HEK293T (cell line): ENCODE measurements at regions not wholly inside any gene's neighbourhood (a gene's known extent, or its start where the extent isn't known, plus 50 kb on each side); places are given as distances from the start of the nearest gene placed in this dataset.

Experiments used
- CTCF ChIA-PET: fragments of 350-600 bp; formaldehyde crosslinking; extraction: SDS; loops from one replicate; lab custom pipeline; 2021; ENCODE audit warnings: antibody characterized with exemption, inconsistent platforms; lab: Yijun Ruan, JAX
- POLR2A ChIA-PET: fragments of 350-600 bp; formaldehyde crosslinking; extraction: SDS; loops from one replicate; lab custom pipeline; 2020; ENCODE audit warnings: antibody characterized with exemption, inconsistent platforms; lab: Yijun Ruan, JAX
- DNase-seq: peaks from one replicate; pipeline ENCODE4 v3.0.0; 2012; ENCODE audit warnings: mixed read lengths; ENCODE audit errors: extremely low spot score
- ARNT ChIP-seq: fragments of 450-650 bp; IDR thresholded peaks from 2 replicates; pipeline ENCODE4 v1.6.1; 2017; ENCODE audit warnings: mild to moderate bottlenecking
- BHLHE40 ChIP-seq: fragments of 450-650 bp; IDR thresholded peaks from 2 replicates; pipeline ENCODE4 v1.6.1; 2016; ENCODE audit warnings: mild to moderate bottlenecking, moderate library complexity, borderline replicate concordance
- CTBP1 ChIP-seq: fragments of 450-650 bp; IDR thresholded peaks from 2 replicates; pipeline ENCODE4 v1.6.1; 2016; ENCODE audit warnings: borderline replicate concordance
- ELF4 ChIP-seq: fragments of 450-650 bp; IDR thresholded peaks from 2 replicates; pipeline ENCODE4 v1.6.1; 2017; ENCODE audit warnings: antibody characterized with exemption
- FOXA1 ChIP-seq: fragments of 450-650 bp; IDR thresholded peaks from 2 replicates; pipeline ENCODE4 v1.6.1; 2016; ENCODE audit warnings: mild to moderate bottlenecking
- FOXK2 ChIP-seq: fragments of 450-650 bp; IDR thresholded peaks from 2 replicates; pipeline ENCODE4 v1.6.1; 2016; ENCODE audit warnings: mild to moderate bottlenecking
- FOXM1 ChIP-seq: fragments of 450-650 bp; IDR thresholded peaks from 2 replicates; pipeline ENCODE4 v1.6.1; 2017; ENCODE audit warnings: mild to moderate bottlenecking, borderline replicate concordance
- HDGF ChIP-seq: fragments of 450-650 bp; IDR thresholded peaks from 2 replicates; pipeline ENCODE4 v1.6.1; 2017; ENCODE audit warnings: antibody characterized with exemption, borderline replicate concordance
- L3MBTL2 ChIP-seq: fragments of 450-650 bp; conservative IDR thresholded peaks from 2 replicates; pipeline ENCODE4 v1.6.1; 2016; ENCODE audit warnings: mild to moderate bottlenecking
- LEF1 ChIP-seq: fragments of 450-650 bp; IDR thresholded peaks from 2 replicates; pipeline ENCODE4 v1.6.1; 2017; ENCODE audit warnings: mild to moderate bottlenecking, borderline replicate concordance
- NFRKB ChIP-seq: fragments of 450-650 bp; IDR thresholded peaks from 2 replicates; pipeline ENCODE4 v1.6.1; 2016; ENCODE audit warnings: mild to moderate bottlenecking, moderate library complexity
- PKNOX1 ChIP-seq: fragments of 450-650 bp; IDR thresholded peaks from 2 replicates; pipeline ENCODE4 v1.6.1; 2016
- SP1 ChIP-seq: fragments of 450-650 bp; IDR thresholded peaks from 2 replicates; pipeline ENCODE4 v1.6.1; 2017
- SUZ12 ChIP-seq: fragments of 450-650 bp; IDR thresholded peaks from 2 replicates; pipeline ENCODE4 v1.6.1; 2016; ENCODE audit warnings: mild to moderate bottlenecking
- TARDBP ChIP-seq: fragments of 450-650 bp; IDR thresholded peaks from 2 replicates; pipeline ENCODE4 v1.6.1; 2016
- ZNF384 ChIP-seq: fragments of 450-650 bp; IDR thresholded peaks from 2 replicates; pipeline ENCODE4 v1.6.1; 2016

GRCh38 chr3:150222691-150223489 is 185.2 kb upstream of the TSC22D2 start:
- ChIA-PET CTCF (no interaction called here), POLR2A (no interaction called here)
- no peak for DNase-seq
- TF ChIP-seq SUZ12 (no peak), L3MBTL2 (no peak), FOXA1 (no peak)

- TF ChIP-seq FOXK2, result no peak
- TF ChIP-seq TARDBP, result no peak
- no peak for TF ChIP-seq ARNT
- DNase-seq, result no peak
- ChIA-PET POLR2A (no interaction called here), CTCF (no interaction called here)
Measured at GRCh38 chr3:150221904-150222523, 186.1 kb upstream of the TSC22D2 start.

GRCh38 chr3:150220799-150221198 is 187.3 kb upstream of the TSC22D2 start:
- POLR2A ChIA-PET, result interaction anchor here (1.1 kb wide), 1 partner anchor 250 kb away, joined by 3 read pairs; the partner anchor contains the start of gene PFN2
- DNase-seq, result no peak

GRCh38 chr3:150220041-150220440 is 188.1 kb upstream of the TSC22D2 start:
- ChIA-PET CTCF (interaction anchor here (0.9 to 1.6 kb wide), 7 partner anchors 36 to 455 kb away, joined by 3 to 6 read pairs (median 4); no protein-coding TSS in a partner anchor), POLR2A (interaction anchor here (1.1 kb wide), 1 partner anchor 249 kb away, joined by 3 read pairs; the partner anchor contains the start of gene PFN2)
- no peak for DNase-seq
- TF ChIP-seq NFRKB, result no peak
- TF ChIP-seq CTBP1, result no peak
- no peak for TF ChIP-seq L3MBTL2
- no peak for TF ChIP-seq LEF1
- TF ChIP-seq TARDBP, result no peak

More at GRCh38 chr3:150220799-150221198, 187.3 kb upstream of the TSC22D2 start:
- CTCF ChIA-PET, result interaction anchor here (0.9 to 1.5 kb wide), 6 partner anchors 37 to 455 kb away, joined by 3 to 6 read pairs (median 4); no protein-coding TSS in a partner anchor
- TF ChIP-seq SUZ12 (no peak), SP1 (no peak), BHLHE40 (no peak), ELF4 (no peak), FOXM1 (no peak), CTBP1 (no peak), FOXA1 (no peak), FOXK2 (no peak), LEF1 (no peak), ARNT (no peak), NFRKB (no peak), TARDBP (no peak), PKNOX1 (no peak), ZNF384 (no peak), L3MBTL2 (no peak), HDGF (no peak)

GRCh38 chr3:150218841-150219240 is 189.3 kb upstream of the TSC22D2 start:
- DNase-seq, result no peak
- TF ChIP-seq CTBP1 (no peak), ARNT (no peak), BHLHE40 (no peak), TARDBP (no peak), HDGF (no peak)
- CTCF ChIA-PET, result interaction anchor here (1.0 to 1.6 kb wide), 2 partner anchors 40 to 277 kb away, joined by 3 read pairs; no protein-coding TSS in a partner anchor
- POLR2A ChIA-PET, result interaction anchor here (1.1 to 1.6 kb wide), 2 partner anchors 34 to 248 kb away, joined by 3 read pairs; no protein-coding TSS in a partner anchor

- TF ChIP-seq SP1 (no peak), CTBP1 (no peak), TARDBP (no peak), FOXM1 (no peak), ARNT (no peak), L3MBTL2 (no peak), LEF1 (no peak), SUZ12 (no peak), NFRKB (no peak), FOXA1 (no peak), HDGF (no peak), BHLHE40 (no peak), PKNOX1 (no peak), ZNF384 (no peak), ELF4 (no peak), FOXK2 (no peak)
- DNase-seq, result no peak
- ChIA-PET POLR2A (interaction anchor here (1.1 to 1.6 kb wide), 2 partner anchors 34 to 247 kb away, joined by 3 read pairs; no protein-coding TSS in a partner anchor), CTCF (no interaction called here)
Measured at GRCh38 chr3:150218236-150218635, 189.9 kb upstream of the TSC22D2 start.

- CTCF ChIA-PET, result interaction anchor here (1.3 kb wide), 1 partner anchor 281 kb away, joined by 6 read pairs; no protein-coding TSS in a partner anchor
- no peak for TF ChIP-seq ZNF384
Measured at GRCh38 chr3:150217691-150218090, 190.4 kb upstream of the TSC22D2 start.

More at GRCh38 chr3:150217691-150218090, 190.4 kb upstream of the TSC22D2 start:
- no peak for DNase-seq
- POLR2A ChIA-PET, result interaction anchor here (1.1 to 1.6 kb wide), 2 partner anchors 33 to 247 kb away, joined by 3 read pairs; no protein-coding TSS in a partner anchor
